HG02981 (cell line): ENCODE measurements at regions not wholly inside any gene's neighbourhood (a gene's known extent, or its start where the extent isn't known, plus 50 kb on each side); places are given as distances from the start of the nearest gene placed in this dataset.

Experiments used
- ATAC-seq: cut with Tn5 transposase; IDR thresholded peaks from one replicate; pipeline ENCODE4 v1.9.1; 2021; ENCODE audit warnings: mild to moderate bottlenecking, moderate library complexity; ENCODE audit not compliant: unreplicated experiment

DNA sequence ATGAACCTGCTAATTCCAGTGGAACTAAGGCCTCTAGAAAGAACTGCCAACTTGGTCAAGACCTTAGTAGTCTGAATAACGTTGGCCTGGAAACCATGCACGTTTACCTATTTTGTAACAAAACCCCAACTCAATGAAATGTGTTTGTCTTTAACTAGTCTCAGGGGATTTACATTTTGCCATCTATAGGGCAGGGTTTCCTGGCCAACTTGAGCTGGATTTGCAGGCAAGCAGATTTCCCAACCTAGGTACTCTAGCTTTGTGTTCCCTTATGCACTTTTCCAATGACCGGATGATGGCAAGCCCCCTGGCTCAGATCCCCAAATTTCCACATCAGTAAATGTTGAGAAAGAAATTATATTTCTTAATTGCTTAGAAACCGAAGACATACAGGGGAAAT lies 114.5 kb downstream of the IRS2 start:
- ATAC-seq, result no peak

DNA sequence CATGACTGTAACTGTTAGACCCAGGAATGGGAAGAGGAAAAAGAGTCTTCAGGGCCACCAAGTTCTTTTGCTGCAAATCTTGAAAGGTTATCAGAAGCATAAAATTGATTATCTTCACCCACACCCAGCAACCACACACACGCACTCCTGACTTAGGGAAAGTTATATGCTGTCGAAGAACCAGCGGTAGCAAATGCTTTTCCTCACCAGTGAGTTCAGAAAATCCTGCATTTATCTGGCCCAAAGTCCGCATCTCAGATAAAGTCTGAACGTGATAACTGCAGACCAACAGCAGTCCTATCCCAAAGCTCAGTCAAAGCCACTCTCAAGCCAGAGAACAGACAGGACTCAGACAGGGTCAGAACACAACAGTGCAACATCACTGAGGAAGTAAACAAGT lies 115.6 kb downstream of the IRS2 start:
- no peak for ATAC-seq

GRCh38 chr13:109669956-109670355 lies 116.4 kb downstream of the IRS2 start:
- ATAC-seq, result no peak

- no peak for ATAC-seq
These were observed 117.2 kb downstream of the IRS2 start for GRCh38 chr13:109669234-109669612.

- no peak for ATAC-seq
These were observed 117.8 kb downstream of the IRS2 start for GRCh38 chr13:109668433-109669233.

GRCh38 chr13:109667807-109668291 lies 118.5 kb downstream of the IRS2 start:
- ATAC-seq, result no peak

DNA sequence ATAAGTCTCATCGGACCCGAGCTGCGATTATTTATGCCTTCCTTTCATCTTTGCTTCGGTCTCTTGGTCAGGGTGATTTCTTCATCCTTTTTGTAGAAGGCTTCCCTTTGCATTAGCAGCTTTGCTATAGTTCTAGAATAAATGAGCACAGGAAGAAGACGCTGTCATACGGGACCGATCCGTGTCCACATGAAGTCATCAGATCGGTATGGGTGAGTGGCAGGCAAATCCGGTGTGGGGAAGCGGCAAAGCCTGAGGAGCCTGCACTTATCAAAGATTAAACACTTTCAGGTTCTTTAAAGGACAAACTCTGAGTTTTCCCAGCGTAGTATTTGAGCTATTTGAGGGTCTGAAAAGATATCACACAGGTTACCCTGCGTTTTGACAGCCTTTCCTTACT lies 119.3 kb downstream of the IRS2 start:
- ATAC-seq, result no peak

DNA sequence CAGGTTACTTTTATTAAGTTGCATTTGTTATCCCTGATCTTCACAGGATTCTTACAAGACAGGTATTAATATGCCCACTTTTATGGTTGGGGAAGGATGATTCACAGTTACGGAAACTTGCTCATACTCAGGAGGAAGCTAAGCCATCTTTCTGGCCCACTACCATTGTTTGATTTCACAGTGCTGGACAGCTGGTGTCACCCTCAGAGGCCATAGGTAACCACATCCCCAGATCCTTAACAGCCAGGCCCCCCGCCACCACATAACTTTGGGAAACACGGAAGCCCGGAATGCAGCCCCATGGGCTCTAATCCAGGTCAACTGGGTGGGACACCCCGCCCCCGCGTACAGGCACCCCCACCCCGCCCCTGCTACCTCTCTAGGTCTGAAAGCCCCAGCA lies 119.7 kb downstream of the IRS2 start:
- no peak for ATAC-seq

DNA sequence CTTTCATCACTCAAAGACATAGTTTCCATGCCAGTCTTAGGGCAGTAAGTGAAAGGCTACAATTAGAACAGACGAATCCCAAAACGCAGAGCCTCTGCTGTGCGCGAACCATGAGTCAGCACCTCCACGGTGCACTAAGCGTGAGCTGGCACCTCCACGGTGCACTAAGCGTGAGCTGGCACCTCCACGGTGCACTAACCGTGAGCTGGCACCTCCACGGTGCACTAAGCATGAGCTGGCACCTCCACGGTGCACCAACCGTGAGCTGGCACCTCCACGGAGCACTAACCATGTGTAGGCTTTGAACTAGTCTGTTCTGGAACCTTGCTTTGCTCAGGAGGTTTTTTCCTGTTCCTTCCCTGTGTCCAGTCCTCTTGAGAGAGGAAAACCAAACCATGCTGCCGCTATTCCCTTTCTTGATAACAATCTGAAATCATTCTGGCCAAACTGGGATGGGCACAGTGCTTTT lies 120.6 kb downstream of the IRS2 start:
- no peak for ATAC-seq

DNA sequence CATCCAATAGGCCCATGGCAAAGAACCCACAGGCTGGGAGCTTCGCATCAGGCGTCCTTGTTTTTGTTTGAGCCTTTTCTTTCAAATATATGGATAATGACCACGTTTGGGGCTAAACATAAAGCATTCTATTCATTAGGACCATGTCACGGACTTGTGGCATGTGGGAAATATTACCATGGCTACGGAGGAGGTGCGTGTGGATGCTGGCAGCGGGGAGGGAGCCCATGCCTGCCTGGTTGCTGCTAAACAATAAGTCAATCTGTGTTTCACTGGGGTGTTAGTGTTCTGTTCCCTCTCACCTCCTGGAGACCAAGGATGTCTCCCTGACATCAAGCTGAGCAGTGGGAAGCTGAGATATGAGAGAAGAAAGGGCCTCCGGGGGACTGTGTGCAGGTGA lies 121.1 kb downstream of the IRS2 start:
- no peak for ATAC-seq

DNA sequence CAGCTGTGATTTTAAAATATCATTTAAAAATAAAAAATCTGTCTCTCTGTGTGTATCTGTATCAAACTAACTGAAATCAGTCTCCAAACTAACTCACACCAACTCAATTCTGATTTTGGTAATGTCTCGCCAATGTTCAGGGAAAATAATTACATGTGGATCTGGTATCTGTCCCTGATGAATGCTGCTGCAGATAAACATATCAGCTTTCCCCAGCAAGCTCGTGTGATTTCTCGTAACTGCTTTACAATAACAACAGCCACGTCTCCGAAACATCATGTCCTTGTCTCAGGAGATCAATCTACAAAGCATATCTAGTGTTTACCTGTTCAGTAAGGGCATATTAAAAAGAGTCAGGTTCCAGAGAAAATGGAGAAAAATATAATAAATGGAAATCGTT lies 129.0 kb downstream of the IRS2 start:
- no peak for ATAC-seq

DNA sequence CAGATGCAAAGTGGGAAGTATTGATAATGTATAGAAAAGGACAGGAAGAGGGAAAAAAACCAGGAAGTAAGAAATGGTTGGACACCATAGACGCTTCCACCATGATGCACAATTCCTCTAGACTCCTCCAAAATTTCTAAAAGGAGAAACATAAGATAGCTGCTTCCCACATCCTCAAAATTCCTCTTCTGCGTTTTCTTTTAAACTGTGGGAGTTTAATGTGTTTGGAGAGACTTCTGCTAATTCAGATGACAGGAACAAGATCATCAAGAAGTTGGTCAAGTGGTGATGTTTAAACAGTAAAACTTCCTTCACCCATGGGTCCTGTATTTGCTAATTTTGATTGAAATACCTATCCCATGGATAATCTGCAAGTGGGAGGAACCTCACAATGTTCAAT lies 130.2 kb downstream of the IRS2 start:
- no peak for ATAC-seq

DNA sequence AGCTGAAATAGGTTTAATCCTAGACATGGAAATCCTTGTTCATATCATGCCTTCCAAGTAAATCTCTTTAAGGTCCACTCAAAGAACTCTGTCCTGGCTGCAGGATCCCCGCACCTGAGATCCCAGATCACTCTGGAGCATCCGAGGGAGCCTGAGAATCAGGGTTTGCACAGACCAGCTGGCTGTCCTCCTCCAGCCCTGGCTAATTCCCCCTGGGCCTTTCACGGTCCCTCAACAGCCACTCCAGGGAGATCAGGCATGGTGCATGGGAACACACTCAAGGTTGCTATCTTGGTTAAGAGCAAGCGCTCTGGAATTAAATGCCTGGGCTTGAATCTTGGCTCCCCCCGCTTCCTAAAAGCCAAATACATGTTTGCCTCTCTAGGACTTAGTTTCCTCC lies 130.8 kb downstream of the IRS2 start:
- ATAC-seq, result no peak

DNA sequence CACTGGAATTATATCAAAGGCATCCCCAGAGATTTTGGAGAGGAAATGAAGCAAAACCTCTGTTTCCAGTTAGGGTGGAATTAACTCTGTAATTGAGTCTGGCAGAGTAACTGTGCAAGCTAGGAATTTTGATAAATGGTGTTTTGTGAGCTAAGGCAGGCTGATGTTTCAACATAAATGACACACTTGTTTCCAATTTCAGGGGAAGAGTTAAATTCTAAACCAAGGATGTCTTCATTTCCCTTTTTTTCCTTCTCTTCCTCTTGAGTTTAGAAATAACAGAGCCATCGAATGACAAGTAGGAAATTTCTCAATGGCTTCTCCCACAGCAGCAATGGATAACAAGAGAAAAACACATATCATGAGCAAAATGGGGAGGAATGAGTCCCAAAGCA lies 131.2 kb downstream of the IRS2 start:
- no peak for ATAC-seq

GRCh38 chr13:109654341-109655205 lies 131.8 kb downstream of the IRS2 start:
- ATAC-seq, result no peak

GRCh38 chr13:109652531-109652930 lies 133.9 kb downstream of the IRS2 start:
- no peak for ATAC-seq

DNA sequence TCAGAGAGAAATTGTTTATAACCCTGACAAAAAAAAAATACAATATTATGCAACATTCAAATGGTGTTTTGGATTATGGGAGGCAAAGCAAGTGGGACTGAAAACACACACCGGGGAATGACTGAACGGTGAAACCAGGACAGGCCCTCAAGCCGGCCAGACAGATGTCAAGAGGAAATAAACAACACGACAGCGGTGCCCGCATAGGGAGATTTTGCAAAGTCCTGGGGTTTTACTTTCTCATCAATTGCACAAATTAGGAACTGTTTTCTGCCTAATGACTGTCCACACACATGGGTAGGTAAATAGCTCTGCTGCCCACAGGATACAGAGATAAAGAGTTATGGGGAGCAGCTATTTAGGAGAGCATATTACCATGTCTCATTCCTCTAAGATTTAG lies 134.5 kb downstream of the IRS2 start:
- no peak for ATAC-seq

DNA sequence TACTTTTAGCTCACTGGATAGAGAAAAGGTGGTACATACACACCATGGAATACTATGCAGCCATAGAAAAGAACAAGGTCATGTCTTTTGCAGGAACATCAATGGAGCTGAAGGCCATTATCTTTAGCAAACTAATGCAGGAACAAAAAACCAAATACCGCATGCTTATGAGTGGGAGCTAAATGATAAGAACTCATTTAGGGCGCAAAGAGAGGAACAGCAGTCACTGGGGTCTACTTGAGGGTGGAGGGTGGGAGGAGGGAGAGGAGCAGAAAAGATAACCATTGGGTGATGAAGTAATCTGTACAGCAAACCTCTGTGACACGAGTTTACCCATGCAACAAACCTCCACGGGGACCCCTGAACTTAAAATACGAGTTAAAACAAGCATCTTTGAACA lies 135.1 kb downstream of the IRS2 start:
- no peak for ATAC-seq

GRCh38 chr13:109650861-109651260 lies 135.5 kb downstream of the IRS2 start:
- no peak for ATAC-seq

- ATAC-seq, result no peak
These were observed 136.7 kb downstream of the IRS2 start for GRCh38 chr13:109649713-109650112.

- ATAC-seq, result no peak
These were observed 138.7 kb downstream of the IRS2 start for GRCh38 chr13:109647699-109648098.

DNA sequence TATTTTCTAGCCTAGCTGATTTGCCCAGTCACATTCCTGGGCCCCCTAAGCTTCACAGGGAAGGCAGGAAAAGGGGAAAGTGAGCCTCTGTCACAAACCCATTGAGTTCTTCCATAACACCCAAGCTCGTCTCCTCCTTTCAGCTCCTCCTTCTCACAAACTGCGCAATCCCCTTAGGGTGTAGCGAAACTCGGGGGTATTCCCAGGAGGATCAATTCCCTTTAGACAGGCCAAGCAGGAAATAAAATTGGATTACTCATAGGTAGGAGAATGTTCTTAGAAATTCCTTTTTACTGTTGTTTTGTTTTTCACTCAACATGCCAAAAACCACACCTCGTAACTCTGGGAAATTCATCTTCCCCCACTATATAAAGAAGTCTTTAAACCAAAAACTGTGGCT lies 139.3 kb downstream of the IRS2 start:
- no peak for ATAC-seq
